ENCODE measurements at regions not wholly inside any gene's neighbourhood (a gene's known extent, or its start where the extent isn't known, plus 50 kb on each side); places are given as distances from the start of the nearest gene placed in this dataset.

- no peak for TF ChIP-seq CTCF (conservative IDR thresholded peaks at IDR 0.05)
- TF ChIP-seq EZH2 (IDR thresholded peaks at IDR 0.05; ENCODE audit: low read depth): no peak
These were observed 371.9 kb upstream of the RARB start for GRCh38 chr3:25056036-25056755.

Data from PC-9 (cell line).